Neural progenitor cell (in vitro differentiated cells): ENCODE measurements at regions not wholly inside any gene's neighbourhood (a gene's known extent, or its start where the extent isn't known, plus 50 kb on each side); places are given as distances from the start of the nearest gene placed in this dataset.

Experiments used
- DNase-seq: peaks from one replicate; pipeline ENCODE4 v3.0.0-alpha.2; 2016; ENCODE audit warnings: low spot score
- H2AFZ ChIP-seq: fragments of 200-600 bp; sonication (generic); replicated peaks from 2 replicates; pipeline ENCODE4 v1.6.1; 2016; ENCODE audit warnings: antibody characterized with exemption
- H3F3A ChIP-seq: fragments of 200-600 bp; sonication (generic); 2 replicates; pipeline ENCODE4 v1.6.1; 2016; ENCODE audit warnings: antibody characterized with exemption, low read depth
- H3K27ac ChIP-seq: fragments of 200-600 bp; sonication (generic); 2 replicates; pipeline ENCODE4 v1.5.1; 2016; ENCODE audit warnings: mild to moderate bottlenecking
- H3K27me3 ChIP-seq: fragments of 200-600 bp; sonication (generic); 2 replicates; pipeline ENCODE4 v1.6.1; 2016; ENCODE audit warnings: mild to moderate bottlenecking, moderate library complexity
- H3K36me3 ChIP-seq: fragments of 200-600 bp; sonication (generic); 2 replicates; pipeline ENCODE4 v1.5.1; 2016
- H3K4me1 ChIP-seq: fragments of 200-600 bp; sonication (generic); 2 replicates; pipeline ENCODE4 v1.6.1; 2016; ENCODE audit warnings: mixed run types
- H3K4me2 ChIP-seq: fragments of 200-600 bp; sonication (generic); 2 replicates; pipeline ENCODE4 v1.6.1; 2016
- H3K4me3 ChIP-seq: fragments of 200-600 bp; sonication (generic); 2 replicates; pipeline ENCODE4 v1.5.1; 2016
- H3K79me2 ChIP-seq: fragments of 200-600 bp; sonication (generic); 2 replicates; pipeline ENCODE4 v1.6.1; 2016; ENCODE audit warnings: low read depth
- H3K9ac ChIP-seq: fragments of 200-600 bp; sonication (generic); 2 replicates; pipeline ENCODE4 v1.6.1; 2016
- H3K9me3 ChIP-seq: fragments of 200-600 bp; sonication (generic); 2 replicates; pipeline ENCODE4 v1.5.1; 2016; ENCODE audit warnings: low read depth
- H4K20me1 ChIP-seq: fragments of 200-600 bp; sonication (generic); 2 replicates; pipeline ENCODE4 v1.6.1; 2016; ENCODE audit warnings: low read depth
- H3K27ac Mint-ChIP-seq: 3 replicates; pipeline ENCODE4 v1.8.0; 2021; ENCODE audit warnings: mixed read lengths
- H3K27me3 Mint-ChIP-seq: 2 replicates; pipeline ENCODE4 v1.8.0; 2022; ENCODE audit warnings: low read depth, mild to moderate bottlenecking, inconsistent platforms, moderate library complexity, mixed read lengths; ENCODE audit not compliant: insufficient read depth
- H3K36me3 Mint-ChIP-seq: 3 replicates; pipeline ENCODE4 v1.8.0; 2021; ENCODE audit warnings: mixed read lengths
- H3K4me1 Mint-ChIP-seq: 3 replicates; pipeline ENCODE4 v1.8.0; 2021; ENCODE audit warnings: mixed read lengths
- H3K4me3 Mint-ChIP-seq: 3 replicates; pipeline ENCODE4 v1.8.0; 2021; ENCODE audit warnings: mild to moderate bottlenecking, moderate library complexity, mixed read lengths
- H3K9me3 Mint-ChIP-seq: 3 replicates; pipeline ENCODE4 v1.8.0; 2020; ENCODE audit warnings: mixed read lengths
- CTCF ChIP-seq: fragments of 200-600 bp; sonication (generic); IDR thresholded peaks from 2 replicates; pipeline ENCODE4 v1.5.1; 2017; ENCODE audit warnings: antibody characterized with exemption, mild to moderate bottlenecking
- EZH2 ChIP-seq: fragments of 200-600 bp; sonication (generic); IDR thresholded peaks from 2 replicates; pipeline ENCODE4 v1.6.1; 2017; ENCODE audit warnings: antibody characterized with exemption, mild to moderate bottlenecking, moderate library complexity
- EZH2phosphoT487 ChIP-seq: fragments of 200-600 bp; sonication (generic); IDR thresholded peaks from 2 replicates; pipeline ENCODE4 v1.6.1; 2017; ENCODE audit warnings: antibody characterized with exemption

GRCh38 chr5:16271851-16272250 is 92.3 kb upstream of the MARCHF11 start:
- Mint-ChIP-seq H3K27me3 (no peaks in the 10 kb centered on the region), H3K36me3 (no peaks in the 10 kb centered on the region), H3K4me3 (no peak overlapping the region), H3K27ac (no peak overlapping the region), H3K9me3 (peaks cover 3% of the 10 kb centered on the region), H3K4me1 (peaks cover 3% of the 10 kb centered on the region)
- no peak for DNase-seq
- no peaks in the 10 kb centered on the region for H3F3A ChIP-seq
- no peak overlapping the region for H3K27ac ChIP-seq
- no peaks in the 10 kb centered on the region for H3K36me3 ChIP-seq
- H3K4me3 ChIP-seq, result no peak overlapping the region
- H3K4me1 ChIP-seq, result no peaks in the 10 kb centered on the region
- no peak for TF ChIP-seq EZH2phosphoT487
- TF ChIP-seq EZH2, result no peak
- no peak for TF ChIP-seq CTCF
- no peak overlapping the region for H2AFZ ChIP-seq
- no peak overlapping the region for H3K9ac ChIP-seq
- no peaks in the 10 kb centered on the region for H3K27me3 ChIP-seq
- no peaks in the 10 kb centered on the region for H3K79me2 ChIP-seq
- no peaks in the 10 kb centered on the region for H4K20me1 ChIP-seq
- H3K9me3 ChIP-seq, result no peaks in the 10 kb centered on the region
- no peak overlapping the region for H3K4me2 ChIP-seq

- Histone ChIP-seq H3K4me1 (no peaks in the 10 kb centered on the region), H3K9me3 (no peaks in the 10 kb centered on the region), H3K9ac (no peak overlapping the region), H3K27me3 (no peaks in the 10 kb centered on the region), H3K79me2 (no peaks in the 10 kb centered on the region), H4K20me1 (no peaks in the 10 kb centered on the region), H3K4me3 (no peak overlapping the region), H3F3A (no peaks in the 10 kb centered on the region), H3K27ac (no peak overlapping the region), H3K4me2 (no peak overlapping the region), H2AFZ (peak overlapping the region; percentile 35), H3K36me3 (no peaks in the 10 kb centered on the region)
- TF ChIP-seq EZH2 (no peak), CTCF (no peak), EZH2phosphoT487 (no peak)
- no peak for DNase-seq
- Mint-ChIP-seq H3K9me3 (no peaks in the 10 kb centered on the region), H3K27ac (no peak overlapping the region), H3K4me1 (no peaks in the 10 kb centered on the region), H3K4me3 (no peak overlapping the region), H3K27me3 (no peaks in the 10 kb centered on the region), H3K36me3 (no peaks in the 10 kb centered on the region)
Observed at GRCh38 chr5:16265141-16265540, 85.5 kb upstream of the MARCHF11 start.

- no peak overlapping the region for H3K27ac ChIP-seq
- H3K9ac ChIP-seq, result no peak overlapping the region
- no peaks in the 10 kb centered on the region for H3K36me3 ChIP-seq
- H3K9me3 Mint-ChIP-seq, result no peaks in the 10 kb centered on the region
- TF ChIP-seq EZH2phosphoT487, result no peak
- TF ChIP-seq EZH2, result no peak
- TF ChIP-seq CTCF, result no peak
- no peaks in the 10 kb centered on the region for H3F3A ChIP-seq
- no peak overlapping the region for H3K4me2 ChIP-seq
- H3K4me3 Mint-ChIP-seq, result no peak overlapping the region
- no peaks in the 10 kb centered on the region for H3K36me3 Mint-ChIP-seq
- H3K27me3 Mint-ChIP-seq, result no peaks in the 10 kb centered on the region
- H2AFZ ChIP-seq, result no peak overlapping the region
- H3K27me3 ChIP-seq, result no peaks in the 10 kb centered on the region
- H3K9me3 ChIP-seq, result no peaks in the 10 kb centered on the region
- no peak overlapping the region for H3K4me3 ChIP-seq
- H3K4me1 Mint-ChIP-seq, result no peaks in the 10 kb centered on the region
- no peaks in the 10 kb centered on the region for H4K20me1 ChIP-seq
- no peak overlapping the region for H3K27ac Mint-ChIP-seq
- H3K4me1 ChIP-seq, result no peaks in the 10 kb centered on the region
- H3K79me2 ChIP-seq, result no peaks in the 10 kb centered on the region
- DNase-seq, result no peak
Observed at GRCh38 chr5:16260000-16260399, 80.4 kb upstream of the MARCHF11 start.

- no peaks in the 10 kb centered on the region for H4K20me1 ChIP-seq
- no peak for TF ChIP-seq EZH2phosphoT487
- no peak for TF ChIP-seq CTCF
- TF ChIP-seq EZH2, result no peak
- no peaks in the 10 kb centered on the region for H3K79me2 ChIP-seq
- no peaks in the 10 kb centered on the region for H3K36me3 ChIP-seq
- no peak overlapping the region for H3K4me2 ChIP-seq
- no peak for DNase-seq
- Mint-ChIP-seq H3K27me3 (no peaks in the 10 kb centered on the region), H3K27ac (no peak overlapping the region), H3K4me3 (no peak overlapping the region), H3K36me3 (no peaks in the 10 kb centered on the region), H3K4me1 (no peaks in the 10 kb centered on the region), H3K9me3 (no peaks in the 10 kb centered on the region)
- H2AFZ ChIP-seq, result no peak overlapping the region
- no peak overlapping the region for H3K27ac ChIP-seq
- no peaks in the 10 kb centered on the region for H3K27me3 ChIP-seq
- H3K4me3 ChIP-seq, result no peak overlapping the region
- H3K9me3 ChIP-seq, result peaks cover 16% of the 10 kb centered on the region
- no peaks in the 10 kb centered on the region for H3F3A ChIP-seq
- no peak overlapping the region for H3K9ac ChIP-seq
- H3K4me1 ChIP-seq, result no peaks in the 10 kb centered on the region
Observed at GRCh38 chr5:16253856-16254255, 74.3 kb upstream of the MARCHF11 start.
